ENCODE measurements at regions not wholly inside any gene's neighbourhood (a gene's known extent, or its start where the extent isn't known, plus 50 kb on each side); places are given as distances from the start of the nearest gene placed in this dataset.
A peak's percentile ranks its signal among the peaks of the same experiment; 100 is the strongest.
"Not testable (repeated sequence)": the region's sequence is repeated elsewhere in the genome, so short reads cannot be mapped to it uniquely, and the experiment has no call there.

- no peak overlapping the region for H3K27ac ChIP-seq
- H3K27me3 ChIP-seq: peaks cover 0 to 30% of the 10 kb centered on the region in 2 donors
- TF ChIP-seq CTCF (IDR thresholded peaks at IDR 0.05) (no peak), POLR2AphosphoS5 (IDR thresholded peaks at IDR 0.05) (no peak), POLR2A (IDR thresholded peaks at IDR 0.05) (no peak)
- no peaks in the 10 kb centered on the region for H3K4me1 ChIP-seq
- intact Hi-C loops (cut with DNase I; ENCODE audit: low total_unique reads): no loop called here
- no peak for DNase-seq (ENCODE audit: low spot score in 2 of 2)
- no peak overlapping the region for H3K4me3 ChIP-seq
- no peaks in the 10 kb centered on the region for H3K36me3 ChIP-seq
- H3K9me3 ChIP-seq: no peaks in the 10 kb centered on the region
Observed at GRCh38 chr19:30066781-30067759, 125.0 kb downstream of the URI1 start.

- H3K27ac ChIP-seq; H3K4me1 ChIP-seq; DNase-seq (ENCODE audit: low spot score in 2 of 2); intact Hi-C loops (cut with DNase I; ENCODE audit: low total_unique reads); H3K4me3 ChIP-seq; H3K36me3 ChIP-seq; H3K9me3 ChIP-seq: not testable (repeated sequence)
- peaks cover 0 to 20% of the 10 kb centered on the region in 2 donors for H3K27me3 ChIP-seq
Observed at GRCh38 chr19:30067956-30068506, 126.0 kb downstream of the URI1 start.

- Histone ChIP-seq H3K4me3 (no peak overlapping the region), H3K27ac (no peak overlapping the region), H3K36me3 (no peaks in the 10 kb centered on the region), H3K4me1 (no peaks in the 10 kb centered on the region), H3K9me3 (no peaks in the 10 kb centered on the region), H3K27me3 (peaks cover 0 to 16% of the 10 kb centered on the region in 2 donors)
- intact Hi-C loops (cut with DNase I; ENCODE audit: low total_unique reads): no loop called here
- DNase-seq (ENCODE audit: low spot score in 2 of 2): peak in 1 of 2 donors; percentile 25
- TF ChIP-seq CTCF (IDR thresholded peaks at IDR 0.05) (no peak), POLR2A (IDR thresholded peaks at IDR 0.05) (no peak), POLR2AphosphoS5 (IDR thresholded peaks at IDR 0.05) (no peak)
Observed at GRCh38 chr19:30068528-30069395, 126.7 kb downstream of the URI1 start.

- DNase-seq (ENCODE audit: low spot score in 2 of 2): peak in 1 of 2 donors; percentile 22
- Histone ChIP-seq H3K4me3 (no peak overlapping the region), H3K27me3 (peaks cover 0 to 15% of the 10 kb centered on the region in 2 donors), H3K9me3 (no peaks in the 10 kb centered on the region), H3K4me1 (no peaks in the 10 kb centered on the region), H3K27ac (no peak overlapping the region), H3K36me3 (no peaks in the 10 kb centered on the region)
- TF ChIP-seq POLR2A (IDR thresholded peaks at IDR 0.05) (no peak), POLR2AphosphoS5 (IDR thresholded peaks at IDR 0.05) (no peak), CTCF (IDR thresholded peaks at IDR 0.05) (no peak)
- intact Hi-C loops (cut with DNase I; ENCODE audit: low total_unique reads): no loop called here
Observed at GRCh38 chr19:30069535-30070197, 127.6 kb downstream of the URI1 start.
